HuH-7 (cell line): ENCODE measurements at regions not wholly inside any gene's neighbourhood (a gene's known extent, or its start where the extent isn't known, plus 50 kb on each side); places are given as distances from the start of the nearest gene placed in this dataset.
"Not testable (repeated sequence)": the region's sequence is repeated elsewhere in the genome, so short reads cannot be mapped to it uniquely, and the experiment has no call there.

ENCODE experiments used
- DNase-seq: peaks from one replicate; pipeline ENCODE4 v3.0.0; 2011; ENCODE audit warnings: low spot score

- DNase-seq = no peak
These were observed 398.4 kb downstream of the DAD1 start for GRCh38 chr14:22190411-22191191.

GRCh38 chr14:22189881-22190280 lies 399.1 kb downstream of the DAD1 start:
- DNase-seq = no peak

- no peak for DNase-seq
These were observed 400.7 kb downstream of the DAD1 start for GRCh38 chr14:22188318-22188717.

GRCh38 chr14:22185789-22186188 lies 403.2 kb downstream of the DAD1 start:
- DNase-seq = no peak

GRCh38 chr14:22185191-22185590 lies 403.8 kb downstream of the DAD1 start:
- DNase-seq = no peak

GRCh38 chr14:22184830-22185168 lies 404.2 kb downstream of the DAD1 start:
- DNase-seq = no peak

- DNase-seq = no peak
These were observed 404.7 kb downstream of the DAD1 start for GRCh38 chr14:22184157-22184829.

GRCh38 chr14:22180045-22180444 lies 409.0 kb downstream of the DAD1 start:
- no peak for DNase-seq

GRCh38 chr14:22179190-22179589 lies 409.8 kb downstream of the DAD1 start:
- DNase-seq = no peak

- DNase-seq = no peak
These were observed 410.6 kb downstream of the DAD1 start for GRCh38 chr14:22178333-22178839.

GRCh38 chr14:22177870-22178269 lies 411.2 kb downstream of the DAD1 start:
- DNase-seq = no peak

GRCh38 chr14:22176957-22177356 lies 412.1 kb downstream of the DAD1 start:
- DNase-seq = no peak

GRCh38 chr14:22175278-22175558 lies 413.8 kb downstream of the DAD1 start:
- not testable (repeated sequence) for DNase-seq

GRCh38 chr14:22174412-22175277 lies 414.4 kb downstream of the DAD1 start:
- peak; percentile 19 for DNase-seq

- peak; percentile 16 for DNase-seq
These were observed 420.7 kb downstream of the DAD1 start for GRCh38 chr14:22168092-22168955.

GRCh38 chr14:22164616-22165015 lies 424.4 kb downstream of the DAD1 start:
- no peak for DNase-seq

GRCh38 chr14:22163051-22163450 lies 426.0 kb downstream of the DAD1 start:
- DNase-seq = no peak

GRCh38 chr14:22159957-22160356 lies 429.1 kb downstream of the DAD1 start:
- no peak for DNase-seq

- no peak for DNase-seq
These were observed 429.9 kb downstream of the DAD1 start for GRCh38 chr14:22159099-22159498.

- no peak for DNase-seq
These were observed 430.5 kb downstream of the DAD1 start for GRCh38 chr14:22158560-22158959.

GRCh38 chr14:22155571-22155970 lies 433.5 kb downstream of the DAD1 start:
- no peak for DNase-seq

GRCh38 chr14:22152903-22153302 lies 436.1 kb downstream of the DAD1 start:
- DNase-seq = no peak
